ENCODE measurements at regions not wholly inside any gene's neighbourhood (a gene's known extent, or its start where the extent isn't known, plus 50 kb on each side); places are given as distances from the start of the nearest gene placed in this dataset.
A peak's percentile ranks its signal among the peaks of the same experiment; 100 is the strongest.

DNA sequence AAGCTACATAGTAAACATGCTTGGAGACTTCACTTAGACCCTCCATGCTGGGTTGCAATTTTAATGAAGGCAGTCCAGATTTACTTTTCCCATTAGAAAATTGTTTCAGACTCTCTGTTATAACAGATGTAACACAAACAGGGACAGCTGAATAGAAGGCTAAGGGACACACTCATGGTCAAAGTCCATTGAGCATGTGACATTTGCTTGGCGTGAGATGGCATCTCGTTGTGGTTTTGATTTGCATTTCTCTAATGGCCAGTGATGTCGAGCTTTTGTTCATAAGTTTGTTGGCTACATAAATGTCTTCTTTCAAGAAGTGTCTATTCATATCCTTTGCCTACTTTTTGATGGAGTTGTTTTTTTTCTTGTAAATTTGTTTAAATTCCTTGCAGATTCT, 358.2 kb upstream of the CLNK start:
- no peak for DNase-seq

DNA sequence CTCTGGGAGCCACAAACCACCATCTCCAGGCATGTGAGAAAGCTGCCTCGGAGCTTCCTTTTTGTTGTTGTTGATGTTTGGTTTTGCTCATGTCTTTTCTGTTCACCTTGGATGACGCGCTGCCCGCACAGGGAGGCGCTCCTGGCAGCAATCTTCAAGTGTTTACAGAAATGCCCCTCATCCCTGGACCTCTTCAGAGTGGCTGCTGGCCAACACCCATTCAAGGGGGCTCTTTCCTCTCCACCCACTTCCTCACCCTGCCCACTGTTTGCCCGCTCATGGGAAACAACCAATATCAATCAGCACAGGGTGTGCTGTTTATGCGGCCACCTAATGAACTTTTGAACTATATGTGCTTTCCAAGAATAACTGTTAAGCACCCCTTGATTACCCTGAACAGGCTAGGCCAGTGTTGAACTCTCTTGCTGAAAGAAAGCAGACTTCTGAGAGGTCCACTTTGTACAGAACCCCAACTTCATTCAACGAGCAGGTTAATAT, 355.1 kb upstream of the CLNK start:
- DNase-seq: no peak

DNA sequence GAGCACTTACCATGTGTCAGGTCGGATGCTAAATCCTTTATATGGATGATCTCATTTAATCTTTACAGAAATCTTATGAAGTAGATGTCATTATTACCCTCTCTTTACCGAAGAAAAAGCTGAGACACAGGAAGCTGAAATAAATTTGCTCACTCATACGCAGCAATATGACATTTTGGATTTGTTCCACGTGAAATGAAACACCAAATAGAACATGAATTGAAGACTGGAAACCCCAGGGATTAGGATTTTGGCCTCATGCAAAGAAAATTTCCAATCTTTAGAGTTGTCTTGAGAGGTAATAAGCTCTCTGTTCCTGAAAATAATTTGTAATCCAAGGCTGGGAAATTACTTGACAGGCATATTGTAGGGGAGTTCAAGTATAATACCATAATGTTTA, 354.4 kb upstream of the CLNK start:
- no peak for DNase-seq

GRCh38 chr4:11037637-11038036, 353.1 kb upstream of the CLNK start:
- no peak for DNase-seq

- no peak for DNase-seq
These were observed 343.8 kb upstream of the CLNK start for GRCh38 chr4:11028334-11028733.

DNA sequence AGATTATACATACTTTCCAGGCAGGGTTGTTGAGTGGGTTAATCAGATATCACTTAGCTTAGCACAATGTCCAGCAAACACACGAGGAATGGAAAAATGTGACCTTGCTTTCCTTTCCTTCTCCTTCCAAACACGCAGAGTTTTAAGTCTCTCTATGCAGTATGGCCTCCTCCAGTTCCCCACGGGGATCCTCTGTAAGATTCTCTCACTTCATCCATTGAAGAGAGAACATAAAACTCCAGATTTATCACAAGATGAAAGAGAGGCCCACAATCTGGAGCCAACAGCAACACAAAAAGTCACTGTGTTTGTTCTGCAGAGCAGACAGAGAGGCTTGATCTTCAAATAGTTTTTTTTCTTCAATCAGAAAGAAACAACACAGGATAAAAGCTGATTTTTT, 336.8 kb upstream of the CLNK start:
- DNase-seq: peak; percentile 22

DNA sequence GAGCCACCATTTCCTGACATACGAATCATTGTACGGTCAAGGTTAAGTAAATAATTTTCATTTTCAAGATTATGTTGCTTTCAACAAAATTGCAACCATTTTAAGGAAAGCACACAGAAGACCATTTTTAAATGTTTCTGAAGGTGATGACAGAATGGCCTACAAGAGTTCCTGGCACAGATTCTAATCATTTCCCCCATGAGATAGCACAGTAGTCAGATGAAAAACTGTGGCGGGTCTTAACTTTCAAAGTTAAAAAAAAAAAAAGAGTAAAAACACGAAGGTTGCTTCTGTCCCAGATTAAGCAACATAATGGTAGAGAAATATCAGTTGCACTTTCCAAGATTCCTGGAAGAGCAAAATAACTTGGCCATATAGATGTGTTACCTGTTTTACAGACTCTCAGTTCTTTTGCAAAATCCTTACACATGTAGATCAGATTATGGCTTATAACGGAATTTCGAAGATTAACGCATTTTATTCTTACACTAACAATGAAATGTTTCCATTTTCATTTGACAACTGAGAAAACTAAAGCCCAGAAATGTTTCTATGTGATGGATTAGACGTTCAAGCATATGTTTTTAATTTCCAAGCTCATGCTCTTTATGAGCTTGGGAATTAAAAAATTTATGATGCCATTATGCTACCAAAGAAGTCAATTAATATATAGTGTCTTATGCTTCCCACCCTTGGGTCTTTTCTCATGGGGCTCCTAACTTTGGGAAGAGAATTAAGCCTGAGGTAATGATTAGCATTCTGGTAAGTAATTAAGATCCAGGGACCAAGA, 335.1 kb upstream of the CLNK start:
- DNase-seq: no peak

GRCh38 chr4:11014199-11014598, 329.6 kb upstream of the CLNK start:
- no peak for DNase-seq

GRCh38 chr4:11013094-11013664, 328.6 kb upstream of the CLNK start:
- no peak for DNase-seq

GRCh38 chr4:11011249-11011648, 326.7 kb upstream of the CLNK start:
- no peak for DNase-seq

DNA sequence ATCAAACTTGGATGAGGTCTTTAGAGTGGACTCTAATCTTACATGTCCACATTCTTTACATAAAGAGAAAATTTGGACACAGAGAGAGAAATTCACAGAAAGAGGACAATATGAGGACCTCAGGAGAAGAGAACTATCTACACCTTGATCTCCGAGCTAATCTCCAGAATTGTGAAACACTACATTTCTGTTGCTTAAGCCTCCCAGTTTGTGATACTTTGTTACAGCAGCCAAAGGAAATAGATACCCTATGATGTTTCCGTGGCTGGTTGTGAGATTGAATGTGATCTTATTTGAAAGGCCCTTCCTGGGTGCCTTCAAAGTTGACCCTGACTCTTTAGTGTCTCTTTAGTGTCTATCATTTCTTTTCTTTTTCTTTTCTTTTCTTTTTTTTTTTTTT, 326.1 kb upstream of the CLNK start:
- DNase-seq: no peak

DNA sequence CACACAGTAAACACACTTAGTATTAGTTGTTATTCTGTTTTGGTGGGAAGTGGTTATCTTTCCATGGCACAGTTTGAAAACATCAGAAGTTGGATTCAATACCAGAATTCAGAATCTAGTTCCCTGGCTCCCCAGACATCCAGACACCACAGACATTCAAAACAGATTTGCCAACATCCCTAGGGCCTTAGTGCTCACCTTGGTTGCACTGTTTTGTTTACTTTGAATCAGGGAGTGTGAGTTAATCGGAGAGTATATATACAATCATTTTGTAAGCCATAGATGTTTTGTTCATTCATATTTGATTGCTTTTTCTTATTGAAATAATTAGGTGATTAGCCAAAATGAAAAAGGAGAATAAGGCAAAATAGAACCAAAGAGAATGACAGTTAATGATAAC, 324.7 kb upstream of the CLNK start:
- DNase-seq: no peak

GRCh38 chr4:11005300-11005699, 320.7 kb upstream of the CLNK start:
- no peak for DNase-seq

- no peak for DNase-seq
These were observed 320.2 kb upstream of the CLNK start for GRCh38 chr4:11004818-11005217.

DNA sequence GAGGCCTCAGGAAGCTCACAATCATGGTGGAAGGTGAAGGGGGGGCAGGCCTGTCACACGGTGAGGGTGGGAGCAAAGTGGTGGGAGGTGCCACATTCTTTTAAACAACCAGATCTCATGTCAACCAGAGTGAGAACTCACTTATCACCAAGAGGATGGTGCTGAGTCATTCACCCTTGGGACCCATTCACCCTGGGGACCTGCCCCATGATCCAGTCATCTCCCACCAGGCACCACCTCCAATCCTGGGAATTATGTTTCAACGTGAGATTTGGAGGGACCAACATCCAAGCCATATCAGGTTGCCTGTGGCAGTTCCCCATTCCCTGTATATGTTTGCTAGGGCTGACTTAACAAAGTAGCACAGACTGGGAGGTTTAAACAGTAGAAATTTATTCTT, 318.4 kb upstream of the CLNK start:
- DNase-seq: no peak

DNA sequence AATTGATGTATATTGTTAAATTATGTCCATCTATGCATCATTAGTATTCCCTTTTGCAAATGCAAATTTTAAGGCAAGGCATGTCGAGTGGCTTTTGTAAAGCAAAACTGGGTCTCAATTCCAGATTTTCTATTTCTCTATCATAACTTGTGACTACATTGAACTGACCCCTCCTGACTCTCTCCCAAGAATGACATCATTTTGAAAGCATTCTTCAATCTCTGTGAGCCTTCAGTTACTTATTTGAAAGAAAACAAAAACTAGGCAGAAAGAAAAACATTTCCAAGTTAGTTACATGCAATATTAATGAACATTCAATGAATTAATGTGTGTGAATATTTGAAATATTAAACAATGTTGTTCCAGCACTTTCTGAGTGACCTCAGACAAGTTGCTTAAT, 314.3 kb upstream of the CLNK start:
- DNase-seq: no peak

GRCh38 chr4:10984815-10985214, 300.2 kb upstream of the CLNK start:
- no peak for DNase-seq

DNA sequence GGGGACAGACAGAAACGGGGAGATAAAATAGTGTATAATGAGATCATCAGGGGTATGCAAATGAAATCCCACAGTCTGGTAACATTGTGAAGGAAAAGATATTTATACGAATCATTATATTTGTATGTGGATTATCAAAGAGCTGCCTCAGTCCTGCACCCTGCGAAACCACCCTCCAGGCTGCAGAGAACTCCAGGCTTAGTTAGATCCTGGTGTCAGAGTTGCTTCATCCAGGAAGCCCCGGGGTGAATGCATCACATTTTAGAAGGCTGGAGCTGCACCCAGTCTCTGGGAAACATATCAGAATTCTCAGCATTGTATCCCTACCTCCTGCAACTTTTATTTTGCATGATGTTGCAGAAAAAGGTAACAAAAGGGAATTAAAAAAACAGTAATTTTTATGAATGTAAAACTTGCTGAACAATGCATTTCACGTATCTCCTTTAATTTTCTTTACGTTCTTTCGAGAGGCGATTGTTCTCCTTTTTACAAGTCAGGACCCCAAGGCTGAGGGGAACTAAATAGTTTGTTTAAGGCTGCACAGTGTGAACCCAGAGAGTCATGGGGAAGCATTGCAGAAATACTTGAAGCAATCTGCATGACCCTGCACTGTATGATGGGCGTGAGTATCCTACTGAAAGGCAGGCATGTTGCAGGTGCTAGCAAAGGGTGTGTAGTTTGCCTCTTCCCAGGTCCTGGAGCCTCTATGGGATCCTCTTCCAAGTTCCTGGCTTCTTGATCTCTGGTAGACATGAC, 299.5 kb upstream of the CLNK start:
- DNase-seq: no peak

DNA sequence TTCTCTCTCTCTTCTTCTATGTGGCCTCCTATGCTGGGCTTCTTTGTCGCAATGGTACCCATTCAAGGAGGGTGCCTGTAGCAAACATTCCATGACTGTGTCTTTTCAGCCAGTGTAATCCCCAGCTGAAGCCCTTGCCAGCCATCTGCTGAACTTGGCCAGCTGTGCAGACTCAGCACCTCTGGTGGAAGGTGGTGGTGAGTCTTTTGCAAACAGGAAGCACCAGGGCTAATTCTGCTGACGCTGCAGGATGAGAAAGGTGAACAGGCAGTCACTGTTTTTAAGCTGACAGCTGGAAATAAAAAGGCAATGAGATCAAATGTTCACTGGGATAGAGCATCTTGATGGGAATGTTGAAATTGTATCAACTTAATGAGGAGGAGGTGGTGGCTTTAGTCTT, 298.7 kb upstream of the CLNK start:
- DNase-seq: peak; percentile 41

GRCh38 chr4:10982305-10982704, 297.7 kb upstream of the CLNK start:
- DNase-seq: no peak

GRCh38 chr4:10981576-10981975, 297.0 kb upstream of the CLNK start:
- DNase-seq: no peak

GRCh38 chr4:10981096-10981495, 296.5 kb upstream of the CLNK start:
- peak; percentile 43 for DNase-seq

GRCh38 chr4:10979032-10979431, 294.5 kb upstream of the CLNK start:
- DNase-seq: no peak

DNA sequence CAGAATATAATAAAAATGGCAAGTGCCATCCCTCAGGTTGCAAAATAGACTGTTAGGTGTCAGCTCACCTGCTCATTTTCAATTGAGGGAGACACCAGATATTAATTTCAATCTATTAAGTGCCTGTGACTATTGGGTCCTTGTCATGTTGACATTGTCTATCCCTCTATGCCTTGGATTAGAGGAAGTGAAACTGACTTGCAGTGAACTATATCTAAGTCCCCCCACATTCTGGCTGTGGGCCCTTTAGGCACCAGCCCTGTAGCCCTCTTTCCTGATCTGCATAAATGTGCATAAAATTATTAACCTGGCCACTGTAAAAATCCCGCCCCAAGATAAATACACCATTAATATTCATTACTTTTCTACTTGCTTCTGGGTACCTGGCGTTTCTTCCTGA, 293.0 kb upstream of the CLNK start:
- DNase-seq: no peak

Measured in right hindlimb (tissue), 1 donor.